H4 (cell line): ENCODE measurements at regions not wholly inside any gene's neighbourhood (a gene's known extent, or its start where the extent isn't known, plus 50 kb on each side); places are given as distances from the start of the nearest gene placed in this dataset.

ENCODE experiments used
- DNase-seq: peaks from one replicate; pipeline ENCODE4 v3.0.0-alpha.2; 2015; ENCODE audit warnings: low spot score

DNA sequence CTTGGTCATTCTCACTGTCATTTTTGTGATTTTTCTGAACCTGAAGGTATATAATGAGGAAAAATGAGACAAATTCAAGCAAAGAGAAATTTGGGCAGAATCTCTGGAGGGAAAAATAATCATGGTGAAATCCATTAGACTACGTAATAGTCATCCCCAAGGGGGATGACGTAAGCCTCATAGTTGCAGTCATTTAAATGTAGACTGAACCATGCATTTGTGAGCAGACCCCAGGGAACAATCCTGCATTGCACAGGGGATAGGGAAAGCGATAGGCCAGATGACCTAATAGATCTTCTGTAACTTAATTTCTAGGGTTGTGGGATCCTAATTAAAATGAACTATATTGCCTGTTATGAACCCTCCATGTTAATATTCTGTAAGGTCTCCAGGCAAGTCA, 167.4 kb upstream of the C1orf21 start:
- DNase-seq, result no peak

DNA sequence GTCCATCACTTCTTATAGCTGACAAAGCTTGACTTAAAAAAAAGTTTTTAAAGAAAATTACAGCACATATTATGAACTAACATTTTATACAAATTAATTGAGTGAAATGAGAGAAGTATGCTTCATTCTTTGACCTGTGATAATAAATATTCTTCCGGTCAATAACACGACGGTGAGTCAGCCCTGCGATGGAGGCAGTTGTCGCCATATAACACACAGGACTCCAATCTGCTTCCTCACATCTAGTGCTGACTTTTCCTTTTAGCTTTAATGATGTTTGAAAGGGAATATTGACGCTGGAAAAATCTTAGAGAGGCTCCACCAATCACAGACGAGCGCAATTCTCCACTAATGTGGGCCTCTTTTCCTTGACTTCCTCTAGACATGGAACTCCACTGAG, 166.9 kb upstream of the C1orf21 start:
- no peak for DNase-seq

DNA sequence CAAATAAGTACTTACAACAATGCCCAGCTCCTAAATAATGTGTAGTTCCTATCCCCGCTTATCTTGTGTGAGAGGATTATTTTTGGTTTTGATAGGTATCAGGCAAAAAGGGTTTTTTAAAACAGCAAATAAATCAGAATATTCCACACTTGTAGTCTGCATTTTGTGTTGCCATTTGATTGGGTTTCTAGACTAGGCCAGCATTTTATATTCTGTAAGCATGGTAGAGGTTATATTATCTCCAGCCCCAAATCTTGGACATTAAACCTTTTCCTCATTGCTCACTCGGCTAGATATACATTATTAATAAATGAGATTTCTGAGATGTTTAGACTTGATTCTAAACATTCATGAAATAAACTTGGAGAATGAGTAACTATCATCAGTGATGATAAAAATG, 165.7 kb upstream of the C1orf21 start:
- DNase-seq, result no peak

DNA sequence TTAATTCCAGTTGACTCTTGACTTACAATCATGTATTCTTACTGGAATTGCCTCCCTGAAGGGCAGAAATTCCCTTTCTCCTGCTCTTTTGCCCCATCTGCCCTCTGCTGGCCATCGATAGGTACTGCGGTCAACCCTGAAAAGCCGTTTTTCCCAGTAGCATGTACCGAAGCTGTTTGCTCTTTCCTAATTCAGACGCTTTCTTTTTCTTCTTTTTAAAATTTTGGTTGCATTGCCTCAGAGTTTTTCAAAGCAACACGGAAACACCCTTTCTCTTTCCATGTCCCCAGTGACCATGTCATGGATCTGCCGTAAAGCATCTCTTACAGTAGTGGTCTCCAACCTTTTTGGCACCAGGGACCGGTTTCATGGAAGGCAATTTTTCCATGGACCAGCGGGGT, 164.2 kb upstream of the C1orf21 start:
- peak; percentile 39 for DNase-seq

DNA sequence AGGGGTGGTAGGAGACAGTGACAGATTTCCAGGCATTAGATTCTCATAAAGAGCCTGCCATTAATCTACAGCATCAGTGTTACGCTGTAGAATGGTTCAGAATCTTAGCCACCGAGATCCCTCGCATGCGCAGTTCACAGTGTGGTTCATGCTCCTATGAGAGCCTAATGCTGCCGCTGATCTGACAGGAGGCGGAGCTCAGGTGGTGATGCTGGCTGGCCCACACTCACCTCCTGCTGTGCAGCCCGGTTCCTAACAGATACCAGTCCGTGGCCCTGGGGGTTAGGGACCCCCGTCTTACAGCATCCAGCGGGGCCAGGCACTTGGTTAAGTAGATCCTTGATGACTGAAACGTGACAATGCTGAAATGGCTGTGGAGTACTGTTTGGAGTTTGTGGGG, 163.6 kb upstream of the C1orf21 start:
- no peak for DNase-seq

DNA sequence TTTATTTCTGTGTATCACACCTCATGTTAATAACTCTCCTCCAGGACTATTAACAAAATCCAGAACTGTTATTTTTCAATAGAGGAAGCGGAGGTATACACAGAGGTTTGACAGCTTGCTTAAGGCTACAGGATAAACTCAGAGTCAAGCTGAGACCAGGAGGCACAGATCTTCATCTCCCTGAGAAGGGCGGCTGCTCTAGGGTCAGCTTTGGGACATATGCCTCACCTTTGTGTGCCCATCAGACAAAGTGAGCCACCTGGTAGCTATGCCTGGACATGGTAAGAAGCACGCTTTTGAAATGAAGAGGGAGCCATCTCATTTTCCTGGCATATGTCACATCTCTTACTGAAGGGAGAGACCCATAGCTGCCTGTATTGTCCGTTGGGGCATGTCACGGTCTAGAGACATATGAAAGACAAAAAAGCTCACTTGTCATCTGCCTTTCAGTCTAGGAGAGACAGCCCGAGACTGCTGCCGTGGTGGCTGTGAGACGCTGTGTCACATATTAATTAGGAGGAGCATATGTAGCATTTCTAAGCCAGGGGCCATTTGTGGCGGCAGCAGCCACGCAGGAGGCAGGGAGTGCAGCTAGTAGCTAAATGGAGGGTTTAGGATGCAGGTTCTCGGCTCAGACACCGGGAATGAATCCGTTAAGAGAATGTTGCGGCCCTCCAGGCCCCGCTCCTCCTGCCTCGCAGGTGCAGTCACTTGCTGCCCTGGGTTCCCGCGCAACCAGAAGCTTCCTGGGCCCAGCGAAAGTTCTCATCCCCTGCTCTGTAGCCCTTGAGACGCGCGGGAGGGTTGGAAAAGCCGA, 161.3 kb upstream of the C1orf21 start:
- DNase-seq, result no peak

DNA sequence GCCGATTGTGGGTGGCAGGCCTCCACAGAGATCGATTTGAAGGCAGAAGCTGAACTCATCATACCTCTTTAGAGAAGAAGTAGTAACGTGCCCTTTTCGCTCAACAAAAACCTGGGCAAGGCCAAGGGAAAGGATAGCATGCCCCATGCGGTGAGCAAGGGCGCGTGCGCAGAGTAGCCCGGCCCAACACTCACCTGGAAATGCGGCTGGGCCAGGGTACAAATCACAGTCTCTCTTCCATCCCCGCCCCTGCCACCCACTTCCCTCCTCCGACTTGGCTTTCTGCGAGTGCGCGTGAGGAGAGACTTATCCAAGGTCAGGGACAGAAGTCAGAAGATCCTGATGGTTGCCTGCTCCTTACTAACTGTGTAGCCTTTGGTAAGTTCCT, 160.7 kb upstream of the C1orf21 start:
- no peak for DNase-seq

DNA sequence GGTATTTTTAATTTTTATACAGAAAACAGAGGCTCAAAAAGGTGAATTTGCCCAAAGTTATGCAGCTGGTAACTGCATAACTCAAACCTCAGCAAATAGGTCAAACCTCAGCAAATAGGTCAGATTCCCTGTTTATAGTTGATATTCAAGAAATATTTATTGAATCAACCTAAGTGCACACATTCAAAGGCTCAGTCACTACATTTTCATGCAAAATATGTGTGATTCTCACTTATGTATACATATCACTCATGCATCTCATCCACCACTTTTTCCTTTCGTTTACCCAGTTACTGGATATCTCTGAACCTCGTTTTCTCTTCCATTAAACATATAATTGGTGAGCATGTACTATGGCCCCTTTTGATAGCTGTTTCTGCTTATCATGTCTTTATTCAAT, 158.3 kb upstream of the C1orf21 start:
- DNase-seq, result no peak

DNA sequence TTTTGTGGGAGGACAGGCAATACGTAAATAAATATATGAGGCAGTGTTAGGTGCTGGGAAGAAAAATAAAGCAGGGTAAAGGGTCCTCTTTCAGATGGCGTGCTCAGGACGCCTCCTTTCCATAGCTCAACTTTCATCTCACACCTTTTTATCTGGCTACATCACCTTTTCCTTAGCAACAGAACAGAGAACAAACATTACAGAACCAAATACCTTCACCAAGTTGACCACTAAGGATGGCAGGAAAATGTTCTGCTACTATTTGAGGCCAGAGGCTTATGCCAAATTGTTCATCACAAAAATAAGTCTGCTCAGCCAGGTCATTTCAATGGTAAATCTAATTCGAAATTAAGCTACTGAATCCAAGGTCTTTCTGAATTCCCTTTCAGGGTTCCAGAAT, 149.2 kb upstream of the C1orf21 start:
- DNase-seq, result no peak

DNA sequence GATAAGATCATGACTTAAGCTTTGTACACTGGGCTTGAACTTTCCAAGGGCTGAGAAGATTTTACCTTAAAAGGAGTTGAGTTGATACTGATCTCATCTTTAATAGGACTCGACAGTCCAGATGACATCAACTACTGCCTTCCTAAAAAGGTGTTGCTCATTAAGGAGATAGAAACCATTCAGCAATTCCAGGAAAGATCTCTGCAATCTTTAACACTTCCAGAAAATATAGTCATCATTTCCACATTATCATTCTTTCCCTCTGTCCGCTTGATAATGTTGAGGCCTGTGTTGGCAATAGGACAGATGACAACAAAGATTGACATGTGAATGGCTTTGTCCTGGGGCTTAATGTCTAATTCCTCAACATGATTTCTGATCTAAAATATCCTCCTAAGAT, 145.4 kb upstream of the C1orf21 start:
- DNase-seq, result no peak

DNA sequence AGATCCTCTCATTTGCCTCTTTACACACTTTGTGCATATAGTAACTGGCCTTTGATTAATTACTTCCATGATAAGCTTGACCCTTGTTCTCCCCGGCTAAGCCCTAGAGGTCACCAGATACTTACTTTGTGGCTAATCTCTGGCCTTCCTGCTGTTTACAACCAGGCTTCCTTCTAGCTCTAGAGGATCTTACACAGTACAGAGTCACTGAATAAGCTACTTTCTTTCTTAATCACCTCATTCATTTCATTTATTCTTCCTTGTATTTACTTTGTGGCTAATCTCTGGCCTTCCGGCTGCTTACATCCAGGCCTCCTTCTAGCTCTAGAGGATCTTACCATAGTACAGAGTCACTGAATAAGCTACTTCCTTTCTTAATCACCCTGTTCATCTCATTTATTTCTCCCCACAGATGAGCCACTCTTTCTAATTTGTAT, 144.3 kb upstream of the C1orf21 start:
- DNase-seq, result peak; percentile 7

DNA sequence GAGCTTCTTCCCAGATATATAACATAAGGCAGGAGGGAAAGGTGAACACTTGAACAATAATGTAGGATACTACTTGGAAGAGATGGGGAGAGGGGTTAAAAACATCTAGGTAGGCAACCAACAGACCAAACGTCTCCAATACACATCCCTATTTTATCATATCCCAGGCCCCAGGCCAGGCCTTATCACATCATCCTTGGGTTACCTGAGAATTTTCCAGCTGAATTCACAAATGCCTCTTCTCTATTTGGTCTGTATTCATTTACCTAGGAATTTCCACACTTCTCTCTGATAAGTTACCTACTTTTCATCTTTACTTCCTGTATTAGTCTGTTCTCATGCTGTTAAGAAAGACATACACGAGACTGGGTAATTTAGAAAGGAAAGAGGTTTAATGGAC, 141.9 kb upstream of the C1orf21 start:
- no peak for DNase-seq

DNA sequence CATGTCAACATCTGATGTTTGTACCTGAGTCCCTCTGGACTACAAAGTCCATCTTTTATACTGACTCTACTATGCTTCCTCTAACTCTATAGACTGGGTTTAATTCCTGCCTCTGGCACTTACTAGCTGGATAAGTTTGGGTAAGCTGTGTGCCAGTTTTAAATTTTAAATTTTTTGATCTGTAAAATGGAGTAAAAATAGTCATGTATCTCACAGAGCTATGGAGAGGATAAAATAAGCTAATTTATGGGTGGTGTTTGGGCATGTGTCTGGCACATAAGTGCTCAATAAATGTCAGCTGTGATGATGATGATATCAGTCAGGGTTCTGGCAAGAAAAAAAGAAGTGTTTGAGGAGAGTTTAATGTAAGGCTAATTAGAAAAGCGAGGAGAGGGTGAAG, 139.2 kb upstream of the C1orf21 start:
- no peak for DNase-seq

DNA sequence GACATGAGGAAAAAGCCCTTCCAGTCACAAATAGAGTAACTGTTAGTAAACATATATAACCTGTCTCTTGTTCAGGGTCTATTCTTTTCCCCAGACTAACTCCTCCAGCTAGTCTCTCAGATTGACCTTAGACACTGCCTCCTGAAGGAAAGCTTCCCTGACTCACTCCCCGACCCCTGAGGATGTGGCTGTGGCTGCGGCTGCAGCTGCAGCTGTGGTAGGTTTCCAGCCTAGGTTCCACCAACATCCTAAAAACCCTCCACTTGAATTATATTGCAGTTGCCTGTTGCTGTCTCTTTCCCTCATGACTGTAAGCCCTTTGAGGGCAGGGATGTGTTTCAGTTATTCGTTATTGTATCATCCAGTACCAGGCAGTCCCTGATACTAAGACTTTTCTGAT, 132.9 kb upstream of the C1orf21 start:
- DNase-seq, result no peak

DNA sequence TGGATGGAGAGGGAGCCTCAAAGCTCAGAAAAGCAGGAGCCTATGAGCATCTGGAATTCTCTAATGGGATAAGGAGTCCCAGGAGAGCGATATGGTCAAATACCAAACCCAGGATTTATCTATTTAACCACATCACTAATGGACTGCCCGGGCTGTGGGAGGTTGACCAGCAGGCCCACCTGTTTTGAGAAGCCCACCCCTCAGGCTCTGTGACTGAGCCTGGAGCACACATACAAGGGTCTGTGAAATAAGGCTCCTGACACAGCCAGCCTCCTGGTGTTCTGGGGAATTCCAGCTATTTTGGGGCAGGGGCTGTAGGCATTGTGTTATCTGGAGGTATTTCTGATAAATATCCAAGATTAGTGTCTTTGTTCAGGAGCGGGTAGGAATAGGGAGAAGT, 132.0 kb upstream of the C1orf21 start:
- no peak for DNase-seq

DNA sequence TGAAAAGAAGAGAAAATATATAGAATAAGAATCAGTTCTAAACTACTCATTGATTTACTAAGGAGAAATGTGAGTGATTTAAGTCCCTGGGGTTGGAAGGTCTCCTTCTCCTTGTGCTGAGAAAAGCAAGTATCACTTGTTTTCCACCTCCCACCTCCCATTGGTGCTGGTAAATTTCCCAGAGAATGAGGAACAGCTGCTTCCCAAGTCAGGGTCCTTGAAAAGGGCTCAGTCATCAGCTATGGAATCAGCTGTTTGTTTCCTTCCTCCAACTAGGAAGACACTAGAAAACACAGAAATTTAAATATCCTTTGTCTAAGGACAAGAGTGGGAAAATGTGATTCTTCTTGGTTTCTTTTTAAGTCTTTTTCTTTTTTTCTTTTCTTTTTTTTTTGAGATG, 131.3 kb upstream of the C1orf21 start:
- no peak for DNase-seq

DNA sequence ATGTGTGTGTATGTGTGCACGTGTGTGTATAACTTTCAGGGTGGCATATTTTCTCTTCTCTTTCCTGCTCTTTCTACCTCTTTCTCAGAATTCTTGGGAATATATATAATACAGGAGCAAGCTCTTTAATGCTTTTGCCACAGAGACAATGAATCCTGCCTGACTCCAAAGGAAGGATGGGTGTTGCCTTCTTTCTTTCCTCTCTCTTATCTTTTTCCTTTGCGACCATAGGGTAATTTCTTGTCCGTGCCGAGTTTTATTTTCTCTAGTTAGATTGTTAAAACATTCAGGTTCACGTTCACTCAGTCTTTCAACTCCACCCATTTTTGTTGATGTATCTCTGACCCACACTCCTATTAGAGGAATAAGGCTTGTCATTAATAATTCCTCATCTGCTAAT, 129.0 kb upstream of the C1orf21 start:
- no peak for DNase-seq

DNA sequence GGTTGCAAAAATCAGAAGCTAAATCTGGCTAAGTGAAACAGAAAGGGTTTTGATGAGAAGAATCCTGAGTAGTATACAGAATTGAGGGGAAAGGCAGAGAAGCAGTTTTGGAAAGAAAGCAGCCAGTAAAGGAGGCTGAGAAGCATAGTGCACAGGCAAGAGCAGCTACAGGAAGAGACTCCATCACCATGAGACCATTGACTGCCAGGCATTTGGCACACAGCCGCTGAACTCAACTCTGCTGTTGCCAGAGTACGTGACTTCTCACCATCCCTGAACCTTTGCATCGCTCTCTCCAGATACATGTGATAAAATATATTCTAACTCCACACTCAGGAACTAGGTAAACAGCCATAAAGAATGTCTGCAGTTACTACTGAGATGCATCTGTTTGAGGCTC, 128.3 kb upstream of the C1orf21 start:
- DNase-seq, result no peak

DNA sequence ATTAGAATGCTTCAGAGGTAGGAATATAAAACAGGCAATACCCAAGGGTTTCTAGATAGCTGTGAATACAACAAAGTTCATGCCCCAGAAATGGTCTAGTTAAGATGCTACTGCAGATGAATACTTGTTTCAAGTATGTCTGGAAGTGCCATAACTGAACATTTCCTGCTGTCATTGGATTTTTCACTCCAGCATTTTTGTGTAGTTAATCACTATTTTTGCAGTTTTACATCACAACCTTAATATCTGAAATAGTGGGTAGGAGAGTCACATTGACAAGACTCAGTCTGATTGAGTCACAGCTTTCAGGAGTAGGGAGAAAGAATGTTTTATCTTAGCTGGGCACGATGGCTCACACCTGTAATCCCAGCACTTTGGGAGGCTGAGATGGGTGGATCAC, 126.4 kb upstream of the C1orf21 start:
- no peak for DNase-seq

DNA sequence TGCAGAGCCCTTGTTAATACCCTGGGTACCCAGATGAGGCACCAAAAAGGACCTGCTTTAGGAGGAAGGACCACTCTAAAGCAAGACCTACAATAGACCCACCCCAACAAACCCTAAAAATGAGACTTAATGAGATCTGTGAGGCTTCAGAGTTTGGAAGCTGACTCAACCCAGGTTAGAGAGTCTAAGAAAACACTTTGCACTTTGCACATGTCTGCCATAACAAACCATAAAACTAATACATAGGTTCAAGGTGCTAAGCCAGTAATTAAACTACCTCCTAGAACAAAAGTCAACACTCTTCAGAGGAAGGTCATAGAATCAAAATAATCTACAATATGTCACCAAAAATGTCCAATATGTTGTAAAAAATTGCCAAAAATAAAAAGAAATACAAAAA, 124.7 kb upstream of the C1orf21 start:
- DNase-seq, result no peak

DNA sequence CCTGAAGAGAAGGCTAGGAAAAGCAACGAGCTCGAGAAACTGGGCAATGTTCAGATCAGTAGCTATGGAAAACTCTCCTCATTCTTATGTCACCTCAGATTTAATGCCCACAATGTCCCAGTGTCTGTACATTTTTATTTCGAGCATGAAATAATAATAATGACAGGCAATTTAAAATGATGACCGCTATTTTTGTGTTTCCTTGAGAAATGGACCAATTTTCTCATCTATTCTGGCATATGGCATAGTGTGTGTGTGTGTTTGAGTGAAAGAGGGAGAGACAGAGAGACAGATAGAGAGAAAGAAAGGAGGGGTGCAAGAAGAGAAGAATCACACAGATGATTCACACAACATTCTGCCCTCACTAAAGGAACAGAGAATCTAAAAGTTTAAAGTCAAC, 119.1 kb upstream of the C1orf21 start:
- no peak for DNase-seq

DNA sequence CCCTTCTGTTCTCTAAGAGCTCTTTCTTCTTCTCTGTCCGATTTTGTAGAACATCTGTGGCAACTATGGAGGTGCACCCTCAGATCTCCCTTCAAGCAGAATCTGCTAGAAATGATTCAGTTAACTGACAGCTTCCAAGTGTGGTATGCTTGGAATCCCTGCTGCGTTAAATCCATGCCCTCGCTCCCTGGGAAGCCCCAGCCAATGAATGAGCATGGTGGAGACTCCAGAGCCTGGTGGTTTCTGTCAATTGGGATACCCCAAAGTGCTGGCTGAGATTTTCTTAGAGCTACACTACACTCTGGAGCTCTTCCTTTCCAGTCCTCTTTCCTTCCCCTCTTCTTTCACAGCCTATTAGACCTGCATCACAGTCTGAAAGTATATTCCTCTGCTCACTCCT, 116.3 kb upstream of the C1orf21 start:
- DNase-seq, result no peak

DNA sequence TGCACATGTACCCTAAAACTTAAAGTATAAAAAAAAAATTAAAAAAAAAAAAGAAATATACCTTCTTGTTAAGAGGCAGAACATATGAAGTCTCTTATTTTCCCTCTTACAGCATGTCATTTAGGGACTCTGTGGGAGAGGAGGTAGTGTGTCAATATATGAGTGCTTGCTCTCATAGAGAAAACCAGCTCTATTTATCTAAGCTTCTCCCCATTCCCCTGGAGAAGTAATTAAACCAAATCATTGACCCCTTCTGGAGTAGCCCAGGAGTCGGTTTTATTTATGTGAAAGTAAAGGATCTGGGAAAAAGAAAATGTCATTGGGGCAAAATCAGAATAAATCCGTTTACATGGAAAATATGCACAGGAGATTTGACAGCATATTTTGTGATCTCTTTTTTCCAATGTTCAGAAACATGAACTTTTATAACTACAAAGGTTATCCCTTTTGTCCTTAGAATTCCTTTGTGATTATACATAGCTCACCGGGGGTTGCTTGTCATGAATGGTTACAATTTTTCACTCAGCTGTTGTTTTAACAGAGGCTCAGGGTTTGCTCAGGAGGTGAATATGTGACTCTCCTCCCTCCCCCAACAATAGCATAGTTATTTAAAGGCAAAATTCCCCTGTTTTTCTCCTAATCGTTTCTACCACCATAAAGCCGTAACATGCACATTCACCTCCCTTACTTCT, 114.5 kb upstream of the C1orf21 start:
- no peak for DNase-seq

DNA sequence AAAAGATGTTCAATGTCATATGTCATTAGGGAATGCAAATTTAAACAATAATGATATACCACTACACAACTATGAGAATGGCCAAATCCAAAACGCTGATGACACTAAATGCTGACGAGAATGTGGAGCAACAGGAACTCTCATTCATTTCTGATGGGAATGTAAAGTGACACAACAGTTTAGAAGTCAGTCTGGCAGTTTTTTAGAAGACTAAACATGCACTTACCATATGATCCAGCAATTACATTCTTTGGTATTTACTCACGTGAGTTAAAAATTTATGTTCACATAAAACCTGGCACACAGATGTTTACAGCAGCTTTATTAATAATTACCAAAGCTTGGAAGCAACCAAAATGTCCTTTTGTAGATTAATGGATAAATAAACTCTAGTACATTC, 110.4 kb upstream of the C1orf21 start:
- DNase-seq, result no peak
